ENCODE measurements at regions not wholly inside any gene's neighbourhood (a gene's known extent, or its start where the extent isn't known, plus 50 kb on each side); places are given as distances from the start of the nearest gene placed in this dataset.
"Not testable (repeated sequence)": the region's sequence is repeated elsewhere in the genome, so short reads cannot be mapped to it uniquely, and the experiment has no call there.

GRCh38 chr11:109480251-109480650, 58.3 kb downstream of the C11orf87 start:
- in situ Hi-C loops (cut with MboI; ENCODE audit: low pct_unique_long_range_greater_than_20kb, low sequenced_read_pairs), result no loop called here
- no peak for DNase-seq

- in situ Hi-C loops (cut with MboI; ENCODE audit: low pct_unique_long_range_greater_than_20kb, low sequenced_read_pairs), result no loop called here
- DNase-seq, result no peak
These were observed 64.1 kb downstream of the C11orf87 start for GRCh38 chr11:109486129-109486528.

- no peak for DNase-seq
- in situ Hi-C loops (cut with MboI; ENCODE audit: low pct_unique_long_range_greater_than_20kb, low sequenced_read_pairs), result no loop called here
These were observed 69.1 kb downstream of the C11orf87 start for GRCh38 chr11:109490953-109491635.

GRCh38 chr11:109506115-109506514, 84.1 kb downstream of the C11orf87 start:
- in situ Hi-C loops (cut with MboI; ENCODE audit: low pct_unique_long_range_greater_than_20kb, low sequenced_read_pairs), result no loop called here
- DNase-seq, result no peak

- DNase-seq, result no peak
- in situ Hi-C loops (cut with MboI; ENCODE audit: low pct_unique_long_range_greater_than_20kb, low sequenced_read_pairs), result no loop called here
These were observed 85.3 kb downstream of the C11orf87 start for GRCh38 chr11:109507331-109507730.

- DNase-seq, result no peak
- in situ Hi-C loops (cut with MboI; ENCODE audit: low pct_unique_long_range_greater_than_20kb, low sequenced_read_pairs), result no loop called here
These were observed 86.0 kb downstream of the C11orf87 start for GRCh38 chr11:109507836-109508561.

GRCh38 chr11:109508943-109509342, 87.0 kb downstream of the C11orf87 start:
- in situ Hi-C loops (cut with MboI; ENCODE audit: low pct_unique_long_range_greater_than_20kb, low sequenced_read_pairs), result no loop called here
- DNase-seq, result peak; percentile 9

DNA sequence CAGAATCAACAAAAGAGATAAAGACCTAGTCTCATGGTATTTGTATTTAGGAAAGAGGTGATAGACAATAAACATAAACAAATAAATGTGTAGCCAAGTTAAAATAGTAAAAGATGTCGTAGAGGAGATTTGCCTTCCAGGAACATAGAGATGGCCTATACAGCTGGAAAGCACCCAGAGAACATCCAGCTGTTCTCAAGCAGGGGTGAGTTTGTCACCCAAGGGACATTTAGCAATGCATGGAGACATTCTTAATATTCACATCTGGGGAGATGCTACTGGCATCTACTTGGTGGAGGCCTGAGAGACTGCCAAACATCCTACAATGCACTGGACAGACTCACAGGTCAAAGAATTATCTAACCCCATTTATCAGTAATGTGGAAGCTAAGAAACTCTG, 88.3 kb downstream of the C11orf87 start:
- DNase-seq, result no peak
- in situ Hi-C loops (cut with MboI; ENCODE audit: low pct_unique_long_range_greater_than_20kb, low sequenced_read_pairs), result no loop called here

GRCh38 chr11:109511598-109511997, 89.6 kb downstream of the C11orf87 start:
- DNase-seq, result no peak
- in situ Hi-C loops (cut with MboI; ENCODE audit: low pct_unique_long_range_greater_than_20kb, low sequenced_read_pairs), result no loop called here

DNA sequence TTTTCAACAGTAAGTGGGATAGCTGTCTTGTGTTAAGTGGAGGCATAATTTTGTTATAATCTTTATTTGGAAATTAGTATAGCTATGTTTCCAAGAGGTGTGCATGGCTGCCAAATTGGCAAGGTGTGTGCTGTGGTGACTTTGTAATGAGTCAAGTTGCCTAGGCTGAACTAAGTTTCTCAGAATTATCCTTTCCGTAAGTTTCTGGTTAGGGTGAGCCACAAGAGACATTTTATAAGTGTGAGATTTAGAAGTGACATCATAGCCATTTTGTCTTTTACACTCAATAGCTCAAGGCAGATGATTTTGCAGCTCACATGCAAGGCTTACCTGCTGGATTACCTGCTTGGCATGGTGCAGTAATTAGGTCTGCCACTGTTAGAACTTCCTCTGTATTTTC, 90.3 kb downstream of the C11orf87 start:
- in situ Hi-C loops (cut with MboI; ENCODE audit: low pct_unique_long_range_greater_than_20kb, low sequenced_read_pairs), result no loop called here
- no peak for DNase-seq

DNA sequence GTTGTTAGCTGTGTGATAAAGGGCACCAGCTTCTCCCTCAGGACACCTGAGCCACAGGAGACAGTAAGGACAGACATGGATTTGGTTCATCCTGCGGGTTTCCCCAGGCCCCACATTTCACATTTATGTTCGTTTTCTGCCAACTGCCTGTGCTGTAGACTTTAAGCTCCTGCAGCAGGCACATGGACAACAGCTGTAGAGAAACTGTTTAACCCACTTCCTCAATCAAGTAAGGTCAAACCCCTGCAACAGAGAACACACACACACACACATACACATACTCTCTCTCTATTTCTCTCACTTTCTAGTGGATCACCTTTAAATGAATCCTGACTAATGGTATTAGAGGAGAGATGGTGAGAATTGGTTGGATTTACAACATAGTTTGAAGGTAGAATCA, 90.7 kb downstream of the C11orf87 start:
- in situ Hi-C loops (cut with MboI; ENCODE audit: low pct_unique_long_range_greater_than_20kb, low sequenced_read_pairs), result no loop called here
- DNase-seq, result peak; percentile 20

- in situ Hi-C loops (cut with MboI; ENCODE audit: low pct_unique_long_range_greater_than_20kb, low sequenced_read_pairs), result no loop called here
- no peak for DNase-seq
These were observed 92.5 kb downstream of the C11orf87 start for GRCh38 chr11:109514313-109515018.

- in situ Hi-C loops (cut with MboI; ENCODE audit: low pct_unique_long_range_greater_than_20kb, low sequenced_read_pairs), result no loop called here
These were observed 97.3 kb downstream of the C11orf87 start for GRCh38 chr11:109519253-109519652.

DNA sequence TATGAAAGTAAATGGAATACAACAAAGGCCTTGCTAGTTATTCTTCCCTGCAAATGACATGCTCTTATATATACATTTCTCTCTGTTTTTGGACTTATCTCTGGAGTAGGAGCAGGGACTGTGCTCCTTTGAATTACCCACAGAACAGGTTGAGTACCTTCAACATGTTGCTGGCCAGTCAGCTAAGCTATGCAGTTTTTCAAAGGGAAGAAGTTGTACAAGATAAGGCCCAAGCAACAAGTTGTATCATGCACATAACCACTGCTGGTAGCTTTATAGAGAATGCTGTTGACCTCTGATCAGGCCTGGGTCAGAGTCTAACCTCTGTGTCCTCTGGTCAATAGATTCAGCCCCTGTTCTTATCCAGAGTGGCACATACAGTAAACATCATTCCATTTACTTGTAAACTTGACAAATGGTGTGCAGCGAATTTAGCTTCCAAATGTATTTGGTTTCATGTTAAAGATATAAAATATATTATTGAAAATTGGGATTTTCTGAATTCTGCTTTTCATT, 99.6 kb downstream of the C11orf87 start:
- in situ Hi-C loops (cut with MboI; ENCODE audit: low pct_unique_long_range_greater_than_20kb, low sequenced_read_pairs), result no loop called here

More at GRCh38 chr11:109519253-109519652, 97.3 kb downstream of the C11orf87 start:
- DNase-seq, result no peak

DNA sequence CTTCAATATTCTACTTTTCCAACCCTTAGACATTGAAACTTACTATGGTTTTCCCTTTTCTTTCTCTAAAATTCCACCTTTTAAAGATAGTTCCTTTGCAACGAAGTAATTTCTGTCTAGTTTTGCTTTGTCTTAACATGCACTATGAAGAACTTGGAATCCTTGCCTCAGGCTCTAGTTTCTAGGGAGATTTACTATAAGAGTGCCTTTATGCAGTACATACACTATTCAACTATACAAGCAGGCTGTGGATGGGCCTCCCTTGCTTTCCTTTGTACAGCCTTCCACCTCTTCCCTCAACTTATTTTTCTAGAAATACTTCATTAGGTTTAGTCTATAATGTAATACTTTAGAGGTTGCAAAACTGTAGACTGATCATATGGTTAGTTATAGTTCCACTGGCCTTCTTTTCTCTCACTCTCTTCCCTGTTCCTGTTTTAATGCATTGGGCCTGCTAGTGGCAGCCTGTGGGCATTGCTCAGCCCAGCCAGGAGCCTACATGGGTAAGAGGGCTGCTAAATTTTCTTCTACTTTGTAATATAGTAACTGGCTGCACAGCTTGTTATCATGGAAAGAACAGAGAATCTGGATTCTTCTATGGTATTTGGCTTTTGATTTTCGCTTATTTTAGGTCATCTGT, 100.2 kb downstream of the C11orf87 start:
- DNase-seq, result no peak
- in situ Hi-C loops (cut with MboI; ENCODE audit: low pct_unique_long_range_greater_than_20kb, low sequenced_read_pairs), result no loop called here

More for the DNA sequence above, 99.6 kb downstream of the C11orf87 start:
- DNase-seq, result no peak

- DNase-seq; in situ Hi-C loops (cut with MboI; ENCODE audit: low pct_unique_long_range_greater_than_20kb, low sequenced_read_pairs): not testable (repeated sequence)
These were observed 103.6 kb downstream of the C11orf87 start for GRCh38 chr11:109525636-109526035.

DNA sequence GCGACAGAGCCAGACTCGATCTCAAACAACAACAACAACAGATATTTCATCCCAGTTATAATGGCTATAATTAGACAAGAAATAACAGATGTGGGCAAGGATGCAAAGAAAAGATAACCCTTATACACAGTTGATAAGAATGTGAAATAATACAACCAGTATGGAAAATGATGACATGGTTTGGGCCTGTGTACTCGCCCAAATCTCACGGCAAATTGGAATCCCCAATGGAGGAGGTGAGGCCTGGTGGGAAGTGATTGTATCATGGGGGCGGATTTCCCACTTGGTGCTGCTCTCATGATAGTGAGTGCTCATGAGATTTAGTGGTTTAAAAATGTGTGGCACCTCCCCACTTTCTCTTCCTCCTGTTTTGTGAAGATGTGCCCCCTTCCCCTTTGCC, 104.1 kb downstream of the C11orf87 start:
- in situ Hi-C loops (cut with MboI; ENCODE audit: low pct_unique_long_range_greater_than_20kb, low sequenced_read_pairs), result no loop called here
- no peak for DNase-seq

GRCh38 chr11:109526931-109527330, 104.9 kb downstream of the C11orf87 start:
- DNase-seq, result no peak
- in situ Hi-C loops (cut with MboI; ENCODE audit: low pct_unique_long_range_greater_than_20kb, low sequenced_read_pairs), result no loop called here

GRCh38 chr11:109527496-109527895, 105.5 kb downstream of the C11orf87 start:
- DNase-seq, result no peak
- in situ Hi-C loops (cut with MboI; ENCODE audit: low pct_unique_long_range_greater_than_20kb, low sequenced_read_pairs), result no loop called here
